ENCODE measurements at regions not wholly inside any gene's neighbourhood (a gene's known extent, or its start where the extent isn't known, plus 50 kb on each side); places are given as distances from the start of the nearest gene placed in this dataset.

- TF ChIP-seq REST (IDR thresholded peaks at IDR 0.05), result no peak
- no peak for TF ChIP-seq RXRA (IDR thresholded peaks at IDR 0.05)
- TF ChIP-seq HNF4G (IDR thresholded peaks at IDR 0.05), result no peak
- TF ChIP-seq GABPA (IDR thresholded peaks at IDR 0.05 in 1 of 2, conservative IDR thresholded peaks at IDR 0.05 in 1 of 2), result no peak
- no peak for TF ChIP-seq ATF3 (IDR thresholded peaks at IDR 0.05)
- TF ChIP-seq RAD21 (IDR thresholded peaks at IDR 0.05), result no peak
- TF ChIP-seq ZBTB33 (IDR thresholded peaks at IDR 0.05), result no peak
These were observed 77.6 kb upstream of the A1CF start (continued) for GRCh38 chr10:50963063-50963462.

DNA sequence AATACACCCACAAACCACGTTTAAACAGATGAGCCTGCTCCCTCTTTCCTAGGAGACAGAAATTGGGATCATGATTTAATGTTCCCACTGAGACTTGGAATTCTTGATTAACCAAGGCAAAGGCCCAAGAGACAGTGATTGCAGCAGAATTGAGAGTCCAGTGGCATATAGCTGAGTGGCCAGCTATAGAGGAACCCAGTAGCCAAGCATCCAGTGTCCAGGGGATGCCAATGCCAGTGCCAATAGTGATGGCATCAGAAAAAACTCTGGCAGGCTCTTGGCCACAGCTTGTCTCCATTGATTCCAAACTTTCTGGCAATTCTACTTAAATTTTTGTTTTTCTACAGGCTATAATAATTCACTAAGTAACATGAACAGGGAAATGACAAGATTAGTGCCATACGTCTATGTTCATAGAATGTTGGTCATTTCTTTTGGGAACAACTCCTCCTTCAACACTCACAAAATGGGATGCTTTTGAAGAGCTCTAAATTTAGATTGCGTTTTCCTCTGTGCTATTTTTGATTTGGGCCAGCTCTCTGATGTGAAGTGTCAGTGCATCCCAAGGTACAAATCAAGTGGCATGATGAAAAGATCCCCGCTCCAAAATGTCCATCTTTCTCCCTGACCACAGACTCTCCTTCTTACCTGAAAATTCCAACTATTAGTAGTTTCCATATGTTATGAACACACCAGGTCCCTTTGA lies 83.1 kb upstream of the A1CF start:
- TF ChIP-seq JUND (IDR thresholded peaks at IDR 0.05) (no peak), FOXA1 (IDR thresholded peaks at IDR 0.05) (no peak), NR2F2 (IDR thresholded peaks at IDR 0.05) (no peak), TAF1 (conservative IDR thresholded peaks at IDR 0.05) (no peak)
- TF ChIP-seq, protein P1, sequence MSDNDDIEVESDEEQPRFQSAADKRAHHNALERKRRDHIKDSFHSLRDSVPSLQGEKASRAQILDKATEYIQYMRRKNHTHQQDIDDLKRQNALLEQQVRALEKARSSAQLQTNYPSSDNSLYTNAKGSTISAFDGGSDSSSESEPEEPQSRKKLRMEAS (IDR thresholded peaks at IDR 0.05), result no peak
- H3K4me3 ChIP-seq (ENCODE audit: low read depth in 1 of 3, low read length in 3 of 3), result no peak overlapping the region
- no peaks in the 10 kb centered on the region for H3K9me3 ChIP-seq (ENCODE audit: control insufficient read depth in 4 of 4, low read length in 3 of 4)
- WGBS, result 81% methylated on average over 4 of the region's 4 CpGs
- H3K27ac ChIP-seq (ENCODE audit: low read depth in 1 of 2, low read length in 2 of 2), result no peak overlapping the region
- no peak for DNase-seq (ENCODE audit: low spot score)
- no peaks in the 10 kb centered on the region for H3K36me3 ChIP-seq (ENCODE audit: control insufficient read depth in 4 of 4, insufficient read depth in 3 of 4, low read depth in 1 of 4, low read length in 3 of 4)
- no peaks in the 10 kb centered on the region for H3K4me1 ChIP-seq (ENCODE audit: control insufficient read depth in 4 of 4, insufficient read depth in 4 of 4, low read length in 3 of 4)
- H3K9ac ChIP-seq (ENCODE audit: low read depth in 1 of 2, low read length in 2 of 2), result no peak overlapping the region
- no peaks in the 10 kb centered on the region for H3K27me3 ChIP-seq (ENCODE audit: control insufficient read depth in 4 of 4, insufficient read depth in 4 of 4, low read length in 3 of 4)

DNA sequence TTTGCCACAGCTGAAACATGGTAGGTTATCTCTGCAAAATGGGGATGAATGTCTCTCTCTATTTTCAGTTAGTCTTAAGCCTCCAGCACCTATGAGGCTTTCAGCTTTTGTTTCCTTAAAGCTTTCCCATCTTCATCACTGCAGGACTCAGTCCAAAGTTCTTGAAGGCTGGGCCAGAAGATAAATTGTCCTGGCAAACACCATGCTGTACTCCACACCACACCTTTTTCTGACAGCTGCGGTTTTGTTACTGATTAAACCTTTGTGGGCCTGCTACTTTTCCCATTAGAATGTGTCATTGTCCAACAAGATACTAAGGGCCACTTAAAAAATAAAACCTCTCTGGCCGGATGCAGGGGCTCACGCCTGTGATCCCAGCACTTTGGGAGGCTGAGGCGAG lies 87.2 kb upstream of the A1CF start:
- 56% methylated on average over 4 of the region's 4 CpGs for WGBS
- no peak overlapping the region for H3K9ac ChIP-seq (ENCODE audit: low read depth in 1 of 2, low read length in 2 of 2)
- H3K9me3 ChIP-seq (ENCODE audit: control insufficient read depth in 4 of 4, low read length in 3 of 4), result no peaks in the 10 kb centered on the region
- no peaks in the 10 kb centered on the region for H3K27me3 ChIP-seq (ENCODE audit: control insufficient read depth in 4 of 4, insufficient read depth in 4 of 4, low read length in 3 of 4)
- no peaks in the 10 kb centered on the region for H3K36me3 ChIP-seq (ENCODE audit: control insufficient read depth in 4 of 4, insufficient read depth in 3 of 4, low read depth in 1 of 4, low read length in 3 of 4)
- H3K4me3 ChIP-seq (ENCODE audit: low read depth in 1 of 3, low read length in 3 of 3), result no peak overlapping the region
- H3K27ac ChIP-seq (ENCODE audit: low read depth in 1 of 2, low read length in 2 of 2), result no peak overlapping the region
- H3K4me1 ChIP-seq (ENCODE audit: control insufficient read depth in 4 of 4, insufficient read depth in 4 of 4, low read length in 3 of 4), result no peaks in the 10 kb centered on the region
- TF ChIP-seq RAD21 (IDR thresholded peaks at IDR 0.05) (no peak), ATF3 (IDR thresholded peaks at IDR 0.05) (no peak), HNF4A (conservative IDR thresholded peaks at IDR 0.05) (peak in 1 of 2 donors; percentile 13), FOXA1 (IDR thresholded peaks at IDR 0.05) (no peak), TAF1 (conservative IDR thresholded peaks at IDR 0.05) (no peak), RXRA (IDR thresholded peaks at IDR 0.05) (no peak), FOXA2 (IDR thresholded peaks at IDR 0.05) (no peak), HNF4G (IDR thresholded peaks at IDR 0.05) (no peak)
- no peak for DNase-seq (ENCODE audit: low spot score)

Data from liver (tissue), 7 donors.